OCI-LY1 (cell line): ENCODE measurements at regions not wholly inside any gene's neighbourhood (a gene's known extent, or its start where the extent isn't known, plus 50 kb on each side); places are given as distances from the start of the nearest gene placed in this dataset.

ENCODE experiments used
- H2AFZ ChIP-seq: fragments of 200-600 bp; sonication (generic), shearing (Covaris generic); 2 replicates; pipeline ENCODE4 v1.6.0; 2014; ENCODE audit warnings: antibody characterized with exemption, mild to moderate bottlenecking, low read length
- H3F3A ChIP-seq: fragments of 200-600 bp; sonication (generic), shearing (Covaris generic); 2 replicates; pipeline ENCODE4 v1.6.0; 2014; ENCODE audit warnings: mild to moderate bottlenecking, antibody characterized with exemption, low read length, moderate library complexity; ENCODE audit not compliant: insufficient read depth
- H3K27ac ChIP-seq: fragments of 200-600 bp; sonication (generic); 2 replicates; pipeline ENCODE4 v1.5.1; 2014; ENCODE audit warnings: low read length, mixed run types, mild to moderate bottlenecking, low read depth; ENCODE audit not compliant: poor library complexity, severe bottlenecking
- H3K27me3 ChIP-seq: fragments of 200-600 bp; sonication (generic); 2 replicates; pipeline ENCODE4 v1.6.0; 2014; ENCODE audit warnings: antibody characterized with exemption, mild to moderate bottlenecking, low read length, moderate library complexity; ENCODE audit not compliant: insufficient read depth
- H3K36me3 ChIP-seq: fragments of 200-600 bp; sonication (generic); 2 replicates; pipeline ENCODE4 v1.6.1; 2014; ENCODE audit warnings: mild to moderate bottlenecking, antibody characterized with exemption, low read length, moderate library complexity, mixed read lengths; ENCODE audit not compliant: insufficient read depth
- H3K4me1 ChIP-seq: fragments of 200-600 bp; sonication (generic); 2 replicates; pipeline ENCODE4 v1.5.1; 2014; ENCODE audit warnings: mild to moderate bottlenecking, low read length, moderate library complexity; ENCODE audit not compliant: insufficient read depth, severe bottlenecking
- H3K4me2 ChIP-seq: fragments of 200-600 bp; sonication (generic), shearing (Covaris generic); 2 replicates; pipeline ENCODE4 v1.6.1; 2014; ENCODE audit warnings: low read length
- H3K4me3 ChIP-seq: fragments of 200-600 bp; sonication (generic); 2 replicates; pipeline ENCODE4 v1.5.1; 2014; ENCODE audit warnings: low read length, low read depth, mild to moderate bottlenecking, mixed read lengths; ENCODE audit not compliant: poor library complexity, severe bottlenecking
- H3K79me2 ChIP-seq: fragments of 200-600 bp; shearing (Covaris generic); 2 replicates; pipeline ENCODE4 v1.6.1; 2016; ENCODE audit warnings: mixed run types, low read length, mixed read lengths; ENCODE audit not compliant: insufficient read depth
- H3K9ac ChIP-seq: fragments of 200-600 bp; sonication (generic), shearing (Covaris generic); 2 replicates; pipeline ENCODE4 v1.6.1; 2014; ENCODE audit warnings: mild to moderate bottlenecking, low read length, mixed read lengths
- H3K9me2 ChIP-seq: fragments of 200-600 bp; sonication (generic), shearing (Covaris generic); 2 replicates; pipeline ENCODE4 v1.6.1; 2014; ENCODE audit warnings: low read depth, mild to moderate bottlenecking, low read length, mixed read lengths
- H3K9me3 ChIP-seq: fragments of 200-600 bp; shearing (Covaris generic); 2 replicates; pipeline ENCODE4 v1.6.1; 2014; ENCODE audit warnings: low read length, mixed read lengths
- H4K20me1 ChIP-seq: fragments of 200-600 bp; sonication (generic), shearing (Covaris generic); 2 replicates; pipeline ENCODE4 v1.6.0; 2016; ENCODE audit warnings: mild to moderate bottlenecking, low read length; ENCODE audit not compliant: insufficient read depth
- CTCF ChIP-seq: fragments of 200-600 bp; sonication (generic), shearing (Covaris generic); IDR thresholded peaks from 2 replicates; pipeline ENCODE4 v1.5.1; 2017; ENCODE audit warnings: mild to moderate bottlenecking, antibody characterized with exemption, low read length, moderate library complexity, mixed read lengths
- EZH2 ChIP-seq: fragments of 200-600 bp; sonication (generic), shearing (Covaris generic); IDR thresholded peaks from 2 replicates; pipeline ENCODE4 v1.8.0; 2017; ENCODE audit warnings: borderline replicate concordance, mixed run types, mild to moderate bottlenecking, antibody characterized with exemption, low read length, moderate library complexity, mixed read lengths

- Histone ChIP-seq H2AFZ (no peak overlapping the region), H3K4me3 (no peak overlapping the region), H3F3A (no peaks in the 10 kb centered on the region), H3K79me2 (no peaks in the 10 kb centered on the region), H3K9ac (no peak overlapping the region), H3K4me1 (no peaks in the 10 kb centered on the region), H4K20me1 (no peaks in the 10 kb centered on the region), H3K27me3 (no peaks in the 10 kb centered on the region), H3K27ac (no peak overlapping the region), H3K36me3 (no peaks in the 10 kb centered on the region), H3K9me2 (no peaks in the 10 kb centered on the region), H3K4me2 (no peak overlapping the region), H3K9me3 (no peaks in the 10 kb centered on the region)
- TF ChIP-seq CTCF (no peak), EZH2 (no peak)
These were observed 60.7 kb downstream of the OSR1 start for GRCh38 chr2:19297716-19298115.

- H3K4me3 ChIP-seq: no peak overlapping the region
- H3K4me1 ChIP-seq: no peaks in the 10 kb centered on the region
- H3K4me2 ChIP-seq: no peak overlapping the region
- no peaks in the 10 kb centered on the region for H3K79me2 ChIP-seq
- no peak for TF ChIP-seq EZH2
- TF ChIP-seq CTCF: no peak
- no peak overlapping the region for H2AFZ ChIP-seq
- no peaks in the 10 kb centered on the region for H4K20me1 ChIP-seq
- H3F3A ChIP-seq: no peaks in the 10 kb centered on the region
- H3K36me3 ChIP-seq: no peaks in the 10 kb centered on the region
- no peaks in the 10 kb centered on the region for H3K27me3 ChIP-seq
- H3K9me3 ChIP-seq: no peaks in the 10 kb centered on the region
- no peak overlapping the region for H3K27ac ChIP-seq
- H3K9me2 ChIP-seq: no peaks in the 10 kb centered on the region
- H3K9ac ChIP-seq: no peak overlapping the region
These were observed 62.4 kb downstream of the OSR1 start for GRCh38 chr2:19295998-19296502.

- no peak overlapping the region for H3K9ac ChIP-seq
- no peaks in the 10 kb centered on the region for H3K4me1 ChIP-seq
- H3K36me3 ChIP-seq: no peaks in the 10 kb centered on the region
- H3K4me3 ChIP-seq: no peak overlapping the region
- H3K79me2 ChIP-seq: no peaks in the 10 kb centered on the region
- no peaks in the 10 kb centered on the region for H3K27me3 ChIP-seq
- H3K27ac ChIP-seq: no peak overlapping the region
- H3F3A ChIP-seq: no peaks in the 10 kb centered on the region
- H4K20me1 ChIP-seq: no peaks in the 10 kb centered on the region
- H3K9me3 ChIP-seq: no peaks in the 10 kb centered on the region
- no peaks in the 10 kb centered on the region for H3K9me2 ChIP-seq
- no peak overlapping the region for H3K4me2 ChIP-seq
- H2AFZ ChIP-seq: no peak overlapping the region
- TF ChIP-seq EZH2 (no peak), CTCF (no peak)
These were observed 66.4 kb downstream of the OSR1 start for GRCh38 chr2:19292007-19292406.
